DOHH2 (cell line): ENCODE measurements at regions not wholly inside any gene's neighbourhood (a gene's known extent, or its start where the extent isn't known, plus 50 kb on each side); places are given as distances from the start of the nearest gene placed in this dataset.

ENCODE experiments used
- H3F3A ChIP-seq: fragments of 200-600 bp; sonication (generic), shearing (Covaris generic); 2 replicates; pipeline ENCODE4 v1.6.0; 2016; ENCODE audit warnings: antibody characterized with exemption, mild to moderate bottlenecking; ENCODE audit not compliant: control insufficient read depth, insufficient read depth
- H3K27ac ChIP-seq: fragments of 200-600 bp; sonication (generic); 2 replicates; pipeline ENCODE4 v1.5.1; 2014; ENCODE audit warnings: low read depth, mild to moderate bottlenecking, low read length, moderate library complexity
- H3K27me3 ChIP-seq: fragments of 200-600 bp; sonication (generic); 2 replicates; pipeline ENCODE4 v1.6.1; 2014; ENCODE audit warnings: mild to moderate bottlenecking, low read length, mixed read lengths; ENCODE audit not compliant: control insufficient read depth
- H3K36me3 ChIP-seq: fragments of 200-600 bp; sonication (generic); 2 replicates; pipeline ENCODE4 v1.6.1; 2014; ENCODE audit warnings: mild to moderate bottlenecking, low read length, moderate library complexity, mixed read lengths; ENCODE audit not compliant: control insufficient read depth
- H3K4me1 ChIP-seq: fragments of 200-600 bp; sonication (generic); 2 replicates; pipeline ENCODE4 v1.6.1; 2014; ENCODE audit warnings: mild to moderate bottlenecking, low read length, mixed read lengths; ENCODE audit not compliant: control insufficient read depth
- H3K4me2 ChIP-seq: fragments of 200-600 bp; sonication (generic); 2 replicates; pipeline ENCODE4 v1.6.0; 2014; ENCODE audit warnings: mild to moderate bottlenecking, low read length, moderate library complexity
- H3K4me3 ChIP-seq: fragments of 200-600 bp; sonication (generic); 2 replicates; pipeline ENCODE4 v1.5.1; 2014; ENCODE audit warnings: mild to moderate bottlenecking, low read length, mixed read lengths
- H3K79me2 ChIP-seq: fragments of 200-600 bp; sonication (generic); 2 replicates; pipeline ENCODE4 v1.6.1; 2014; ENCODE audit warnings: mild to moderate bottlenecking, low read length, mixed read lengths; ENCODE audit not compliant: control insufficient read depth
- H3K9me2 ChIP-seq: fragments of 200-600 bp; sonication (generic); replicated peaks from 2 replicates; pipeline ENCODE4 v1.6.1; 2014; ENCODE audit warnings: mild to moderate bottlenecking, low read length, mixed read lengths; ENCODE audit not compliant: control insufficient read depth
- H3K9me3 ChIP-seq: fragments of 200-600 bp; sonication (generic); 2 replicates; pipeline ENCODE4 v1.6.1; 2014; ENCODE audit warnings: antibody characterized with exemption, low read length, mixed read lengths; ENCODE audit not compliant: control insufficient read depth, insufficient read depth
- H4K20me1 ChIP-seq: fragments of 200-600 bp; sonication (generic); 2 replicates; pipeline ENCODE4 v1.6.0; 2014; ENCODE audit warnings: low read depth, mild to moderate bottlenecking, antibody characterized with exemption, low read length, moderate library complexity; ENCODE audit not compliant: control insufficient read depth, insufficient read depth
- CTCF ChIP-seq: fragments of 200-600 bp; sonication (generic); IDR thresholded peaks from one replicate; pipeline ENCODE4 v1.5.1; 2014; ENCODE audit warnings: antibody characterized with exemption, mild to moderate bottlenecking, low read depth, low read length; ENCODE audit not compliant: poor library complexity, severe bottlenecking
- EZH2phosphoT487 ChIP-seq: fragments of 200-600 bp; sonication (generic); IDR thresholded peaks from 2 replicates; pipeline ENCODE4 v1.6.1; 2017; ENCODE audit warnings: borderline replicate concordance, mild to moderate bottlenecking, antibody characterized with exemption, low read length, moderate library complexity, mixed read lengths

DNA sequence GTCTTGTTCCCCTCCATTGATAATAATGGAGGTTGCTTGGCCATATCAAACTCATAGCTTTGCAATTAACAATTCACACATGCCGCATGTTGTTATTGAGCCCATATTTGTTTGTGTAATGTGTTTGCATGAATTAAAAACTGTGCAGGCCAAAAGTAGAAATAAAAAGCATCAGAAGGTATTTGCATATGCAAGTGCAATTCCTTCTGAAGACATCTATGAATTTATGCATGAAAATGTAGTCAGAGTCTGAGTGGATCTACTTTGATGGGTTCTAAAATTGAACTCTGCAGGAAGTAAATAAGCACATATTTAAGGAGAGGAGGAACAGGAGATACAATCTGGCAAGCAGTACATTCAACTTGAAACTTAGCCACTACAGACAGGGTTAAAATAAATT lies 1004.6 kb upstream of the WWC1 start:
- H3K79me2 ChIP-seq, result no peaks in the 10 kb centered on the region
- no peaks in the 10 kb centered on the region for H4K20me1 ChIP-seq
- no peak overlapping the region for H3K4me3 ChIP-seq
- no peaks in the 10 kb centered on the region for H3K27me3 ChIP-seq
- no peak overlapping the region for H3K27ac ChIP-seq
- H3F3A ChIP-seq, result no peaks in the 10 kb centered on the region
- TF ChIP-seq CTCF (no peak), EZH2phosphoT487 (no peak)
- H3K9me3 ChIP-seq, result no peaks in the 10 kb centered on the region
- H3K36me3 ChIP-seq, result no peaks in the 10 kb centered on the region
- H3K4me2 ChIP-seq, result no peak overlapping the region
- H3K4me1 ChIP-seq, result no peaks in the 10 kb centered on the region
- no peaks in the 10 kb centered on the region for H3K9me2 ChIP-seq

DNA sequence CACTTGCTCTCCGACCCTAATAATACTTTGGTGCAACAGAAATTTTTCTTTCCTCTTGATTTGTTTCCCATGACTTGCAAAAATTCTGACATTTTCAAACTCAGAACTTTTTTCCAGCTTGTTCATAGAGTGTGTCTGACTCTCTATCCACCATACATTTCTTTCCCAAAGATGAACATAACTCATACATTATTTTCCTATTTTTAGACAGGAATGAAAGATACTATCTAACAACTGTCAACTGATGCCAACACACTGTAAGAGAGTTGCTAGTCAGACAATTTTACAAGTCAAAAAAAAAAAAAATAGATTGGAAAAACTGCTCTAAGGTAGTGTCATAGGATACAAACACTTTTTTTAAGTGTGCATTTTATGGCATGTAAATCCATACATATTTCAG lies 1001.0 kb upstream of the WWC1 start:
- no peaks in the 10 kb centered on the region for H3K79me2 ChIP-seq
- H3K4me1 ChIP-seq, result no peaks in the 10 kb centered on the region
- H3K27me3 ChIP-seq, result no peaks in the 10 kb centered on the region
- H4K20me1 ChIP-seq, result no peaks in the 10 kb centered on the region
- no peaks in the 10 kb centered on the region for H3K36me3 ChIP-seq
- H3K9me3 ChIP-seq, result no peaks in the 10 kb centered on the region
- H3F3A ChIP-seq, result no peaks in the 10 kb centered on the region
- H3K9me2 ChIP-seq, result no peaks in the 10 kb centered on the region
- no peak for TF ChIP-seq EZH2phosphoT487
- no peak for TF ChIP-seq CTCF
- no peak overlapping the region for H3K4me3 ChIP-seq
- H3K4me2 ChIP-seq, result no peak overlapping the region
- H3K27ac ChIP-seq, result no peak overlapping the region

- TF ChIP-seq EZH2phosphoT487, result no peak
- no peak for TF ChIP-seq CTCF
- Histone ChIP-seq H3K4me2 (no peak overlapping the region), H3K27ac (no peak overlapping the region)
Observed at GRCh38 chr5:167294882-167295680, 996.4 kb upstream of the WWC1 start.

More at GRCh38 chr5:167294882-167295680, 996.4 kb upstream of the WWC1 start:
- no peaks in the 10 kb centered on the region for H3K79me2 ChIP-seq
- no peaks in the 10 kb centered on the region for H3K36me3 ChIP-seq
- no peak overlapping the region for H3K4me3 ChIP-seq
- no peaks in the 10 kb centered on the region for H3K27me3 ChIP-seq
- H4K20me1 ChIP-seq, result no peaks in the 10 kb centered on the region
- H3K9me2 ChIP-seq, result no peaks in the 10 kb centered on the region
- no peaks in the 10 kb centered on the region for H3F3A ChIP-seq
- no peaks in the 10 kb centered on the region for H3K4me1 ChIP-seq
- H3K9me3 ChIP-seq, result no peaks in the 10 kb centered on the region
